HFF-Myc (cell line): ENCODE measurements at regions not wholly inside any gene's neighbourhood (a gene's known extent, or its start where the extent isn't known, plus 50 kb on each side); places are given as distances from the start of the nearest gene placed in this dataset.

Experiments used
- DNase-seq: peaks from one replicate; pipeline ENCODE4 v3.0.0-alpha.2; 2011; ENCODE audit warnings: low read depth; ENCODE audit errors: extremely low read depth
- H3K4me3 ChIP-seq: replicated peaks from 2 replicates; pipeline ENCODE4 v1.5.1; 2011; ENCODE audit warnings: low read depth, mild to moderate bottlenecking, control low read depth, low read length
- CTCF ChIP-seq: IDR thresholded peaks from 2 replicates; pipeline ENCODE4 v1.5.1; 2012; ENCODE audit warnings: mild to moderate bottlenecking, low read depth, low read length, control low read depth; ENCODE audit errors: missing control alignments

- TF ChIP-seq CTCF: no peak
- DNase-seq: no peak
These were observed 769.5 kb downstream of the TUSC7 start for GRCh38 chr3:117479095-117479494.

GRCh38 chr3:117480525-117480924, 770.9 kb downstream of the TUSC7 start:
- TF ChIP-seq CTCF: no peak
- no peak overlapping the region for H3K4me3 ChIP-seq
- no peak for DNase-seq

More at GRCh38 chr3:117479095-117479494, 769.5 kb downstream of the TUSC7 start:
- H3K4me3 ChIP-seq: no peak overlapping the region

GRCh38 chr3:117480972-117481371, 771.4 kb downstream of the TUSC7 start:
- TF ChIP-seq CTCF: no peak
- DNase-seq: no peak
- H3K4me3 ChIP-seq: no peak overlapping the region

- no peak overlapping the region for H3K4me3 ChIP-seq
- no peak for TF ChIP-seq CTCF
- DNase-seq: no peak
These were observed 774.3 kb downstream of the TUSC7 start for GRCh38 chr3:117483839-117484238.

- H3K4me3 ChIP-seq: no peak overlapping the region
- no peak for TF ChIP-seq CTCF
- no peak for DNase-seq
These were observed 776.3 kb downstream of the TUSC7 start for GRCh38 chr3:117485841-117486240.

- DNase-seq: no peak
- H3K4me3 ChIP-seq: no peak overlapping the region
- no peak for TF ChIP-seq CTCF
These were observed 777.4 kb downstream of the TUSC7 start for GRCh38 chr3:117486719-117487716.

GRCh38 chr3:117488983-117489382, 779.4 kb downstream of the TUSC7 start:
- no peak for DNase-seq
- TF ChIP-seq CTCF: no peak
- no peak overlapping the region for H3K4me3 ChIP-seq
